Iris pigment epithelial cell (primary cell): ENCODE measurements at regions not wholly inside any gene's neighbourhood (a gene's known extent, or its start where the extent isn't known, plus 50 kb on each side); places are given as distances from the start of the nearest gene placed in this dataset.

ENCODE experiments used
- DNase-seq: peaks from one replicate; pipeline ENCODE4 v3.0.0-alpha.2; 2011; ENCODE audit warnings: low read depth

DNA sequence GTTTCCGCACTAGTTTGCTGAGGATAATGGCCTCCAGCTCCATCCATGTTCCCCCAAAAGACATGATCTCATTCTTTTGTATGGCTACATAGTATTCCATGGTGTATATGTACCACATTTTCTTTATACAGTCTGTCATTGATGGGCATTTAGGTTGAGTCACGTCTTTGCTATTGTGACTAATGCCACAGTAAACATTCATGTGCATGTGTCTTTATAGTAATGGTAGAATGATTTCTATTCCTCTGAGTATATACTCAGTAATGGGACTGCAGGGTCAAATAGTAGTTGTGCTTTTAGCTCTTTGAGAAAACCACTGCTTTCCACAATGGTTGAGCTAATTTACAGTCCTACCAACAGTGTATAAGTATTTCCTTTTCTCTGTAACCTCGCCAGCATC, 78.3 kb upstream of the BCL9 start:
- DNase-seq = no peak

DNA sequence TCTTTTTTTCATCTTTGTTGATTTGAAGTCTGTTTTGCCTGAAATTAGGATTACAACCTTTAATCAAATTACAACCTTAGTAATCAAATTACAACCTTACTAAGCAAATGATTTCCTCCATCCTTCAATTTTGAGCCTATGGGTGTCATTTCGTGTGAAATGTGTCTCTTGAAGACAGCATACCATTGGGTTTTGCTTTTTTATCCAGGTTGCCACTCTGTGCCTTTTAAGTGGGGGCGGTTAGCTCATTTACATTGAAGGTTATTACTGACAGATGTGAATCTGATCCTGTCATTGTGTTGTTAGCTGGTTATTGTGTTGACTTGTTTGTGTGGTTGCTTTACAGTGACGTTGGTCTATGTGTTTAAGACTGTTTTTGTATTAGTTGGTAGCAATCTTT, 74.8 kb upstream of the BCL9 start:
- no peak for DNase-seq

DNA sequence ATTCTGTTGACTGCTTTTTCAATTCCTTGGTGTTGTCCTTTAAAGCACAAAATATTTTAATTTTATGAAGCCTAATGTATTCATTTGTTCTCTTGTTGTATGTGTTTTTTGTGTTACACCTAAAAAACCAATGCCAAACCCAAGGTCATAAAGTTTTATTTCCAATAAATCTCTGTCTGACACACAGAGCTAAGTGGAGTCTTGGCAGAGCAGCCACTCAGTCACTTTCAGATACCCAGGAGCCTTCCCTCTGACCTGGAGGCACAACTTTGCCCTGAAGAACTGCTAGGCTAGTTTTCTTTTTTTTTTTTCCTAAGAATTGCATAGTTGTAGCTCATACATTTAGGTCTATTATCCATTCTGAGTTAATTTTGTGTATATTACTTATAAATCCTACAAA, 71.2 kb upstream of the BCL9 start:
- DNase-seq = no peak

- no peak for DNase-seq
Measured at GRCh38 chr1:147472489-147472888, 68.8 kb upstream of the BCL9 start.

DNA sequence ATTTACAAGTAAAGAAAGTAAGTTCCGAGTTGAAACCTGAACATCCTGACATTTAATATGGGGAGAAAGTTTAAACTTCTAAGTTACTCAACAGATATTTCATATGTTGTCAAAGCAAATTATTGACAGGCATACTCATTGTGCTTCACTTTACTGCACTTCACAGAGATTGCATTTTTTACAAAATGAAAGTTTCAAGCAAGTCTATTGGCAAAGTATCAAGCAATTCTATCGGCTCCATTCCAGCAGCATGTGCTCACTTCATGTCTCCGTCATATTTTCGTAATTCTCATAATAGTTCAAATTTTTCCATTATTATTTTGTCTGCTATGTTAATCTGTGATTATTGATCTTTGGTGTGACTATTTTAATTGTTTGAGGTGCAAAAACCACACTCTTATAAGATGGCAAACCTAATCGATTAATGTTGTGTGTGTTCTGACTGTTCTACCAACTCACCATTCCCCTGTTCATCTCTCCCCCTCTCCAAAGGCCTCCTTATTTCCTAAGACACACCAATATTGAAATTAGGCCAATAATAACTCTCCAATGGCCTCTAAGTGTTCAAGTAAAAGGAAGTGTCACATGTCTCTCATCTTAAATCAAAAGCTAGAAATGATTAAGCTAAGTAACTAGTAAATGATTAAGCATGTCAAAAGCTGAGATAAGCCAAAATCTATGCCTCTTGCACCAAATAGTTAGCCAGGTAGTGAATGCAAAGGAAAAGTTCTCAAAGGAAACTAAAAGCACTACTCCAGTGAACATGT, 68.2 kb upstream of the BCL9 start:
- peak; percentile 41 for DNase-seq

GRCh38 chr1:147473733-147474049, 67.6 kb upstream of the BCL9 start:
- no peak for DNase-seq

- no peak for DNase-seq
Measured at GRCh38 chr1:147475488-147475887, 65.8 kb upstream of the BCL9 start.

GRCh38 chr1:147478521-147478920, 62.8 kb upstream of the BCL9 start:
- DNase-seq = no peak

- no peak for DNase-seq
Measured at GRCh38 chr1:147479864-147480564, 61.3 kb upstream of the BCL9 start.

DNA sequence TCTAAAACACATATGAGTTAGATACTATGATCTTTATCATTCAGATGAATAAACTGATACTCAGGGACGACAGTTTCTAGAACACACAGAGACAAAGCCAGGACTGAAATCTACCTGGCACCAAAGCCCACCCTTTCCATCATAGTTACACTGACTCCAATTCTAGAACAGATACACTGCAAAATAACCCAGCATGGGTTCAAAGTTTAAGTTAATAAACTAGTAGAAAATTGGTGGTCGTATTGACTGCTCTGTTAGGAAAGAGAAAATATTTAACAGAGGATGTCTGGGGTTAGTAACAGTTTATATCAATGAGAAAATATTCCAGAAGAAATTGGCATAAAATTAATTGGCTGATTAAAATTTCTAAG, 60.8 kb upstream of the BCL9 start:
- DNase-seq = no peak

GRCh38 chr1:147486876-147487656, 54.2 kb upstream of the BCL9 start:
- no peak for DNase-seq

DNA sequence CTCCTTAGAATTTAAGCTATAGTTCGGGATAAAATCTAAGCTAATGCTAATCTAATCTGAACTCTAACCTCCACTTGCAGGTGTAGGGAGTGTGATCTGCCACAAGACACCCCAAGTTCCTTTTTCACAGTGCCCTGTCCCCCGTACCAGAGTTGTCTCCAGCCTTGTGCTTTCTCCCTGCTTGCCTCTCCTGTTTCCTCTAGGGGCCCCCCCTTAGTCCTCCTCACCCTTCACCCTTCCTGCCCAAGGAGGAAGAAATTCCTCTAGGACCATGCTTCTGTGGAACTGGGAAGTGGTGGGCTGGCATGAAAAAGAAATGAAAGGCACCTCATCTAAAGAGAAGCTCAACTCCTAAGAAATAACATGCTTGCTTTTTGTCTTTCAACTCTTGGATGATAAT, 50.2 kb upstream of the BCL9 start:
- DNase-seq = no peak
